ENCODE measurements at regions not wholly inside any gene's neighbourhood (a gene's known extent, or its start where the extent isn't known, plus 50 kb on each side); places are given as distances from the start of the nearest gene placed in this dataset.
"Not testable (repeated sequence)": the region's sequence is repeated elsewhere in the genome, so short reads cannot be mapped to it uniquely, and the experiment has no call there.

GRCh38 chr11:107266455-107266854 lies 191.2 kb downstream of the CWF19L2 start:
- no peak for DNase-seq (ENCODE audit: extremely low read depth, insufficient read length)
- TF ChIP-seq CTCF (IDR thresholded peaks at IDR 0.05; ENCODE audit: insufficient read depth, low read length, poor library complexity, severe bottlenecking) = no peak
- no peaks in the 10 kb centered on the region for H3K27me3 ChIP-seq (replicated peaks; ENCODE audit: control insufficient read depth, insufficient read depth, low read length)
- H3K4me3 ChIP-seq (replicated peaks; ENCODE audit: low read depth, low read length) = no peak overlapping the region
- H3K36me3 ChIP-seq (ENCODE audit: control insufficient read depth, insufficient read depth, low read length) = no peaks in the 10 kb centered on the region

- DNase-seq (ENCODE audit: extremely low read depth, insufficient read length) = no peak
- no peaks in the 10 kb centered on the region for H3K27me3 ChIP-seq (replicated peaks; ENCODE audit: control insufficient read depth, insufficient read depth, low read length)
- no peaks in the 10 kb centered on the region for H3K36me3 ChIP-seq (ENCODE audit: control insufficient read depth, insufficient read depth, low read length)
- TF ChIP-seq CTCF (IDR thresholded peaks at IDR 0.05; ENCODE audit: insufficient read depth, low read length, poor library complexity, severe bottlenecking) = no peak
- no peak overlapping the region for H3K4me3 ChIP-seq (replicated peaks; ENCODE audit: low read depth, low read length)
Measured at GRCh38 chr11:107265591-107266121, 192.0 kb downstream of the CWF19L2 start.

GRCh38 chr11:107263844-107264563 lies 193.6 kb downstream of the CWF19L2 start:
- Histone ChIP-seq H3K36me3 (ENCODE audit: control insufficient read depth, insufficient read depth, low read length) (no peaks in the 10 kb centered on the region), H3K27me3 (replicated peaks; ENCODE audit: control insufficient read depth, insufficient read depth, low read length) (no peaks in the 10 kb centered on the region), H3K4me3 (replicated peaks; ENCODE audit: low read depth, low read length) (no peak overlapping the region)
- DNase-seq (ENCODE audit: extremely low read depth, insufficient read length) = no peak
- no peak for TF ChIP-seq CTCF (IDR thresholded peaks at IDR 0.05; ENCODE audit: insufficient read depth, low read length, poor library complexity, severe bottlenecking)

GRCh38 chr11:107259811-107260221 lies 197.8 kb downstream of the CWF19L2 start:
- no peak for TF ChIP-seq CTCF (IDR thresholded peaks at IDR 0.05; ENCODE audit: insufficient read depth, low read length, poor library complexity, severe bottlenecking)
- no peaks in the 10 kb centered on the region for H3K36me3 ChIP-seq (ENCODE audit: control insufficient read depth, insufficient read depth, low read length)
- H3K4me3 ChIP-seq (replicated peaks; ENCODE audit: low read depth, low read length) = no peak overlapping the region
- no peak for DNase-seq (ENCODE audit: extremely low read depth, insufficient read length)
- no peaks in the 10 kb centered on the region for H3K27me3 ChIP-seq (replicated peaks; ENCODE audit: control insufficient read depth, insufficient read depth, low read length)

GRCh38 chr11:107257710-107258109 lies 199.9 kb downstream of the CWF19L2 start:
- Histone ChIP-seq H3K27me3 (replicated peaks; ENCODE audit: control insufficient read depth, insufficient read depth, low read length) (no peaks in the 10 kb centered on the region), H3K4me3 (replicated peaks; ENCODE audit: low read depth, low read length) (no peak overlapping the region), H3K36me3 (ENCODE audit: control insufficient read depth, insufficient read depth, low read length) (no peaks in the 10 kb centered on the region)
- TF ChIP-seq CTCF (IDR thresholded peaks at IDR 0.05; ENCODE audit: insufficient read depth, low read length, poor library complexity, severe bottlenecking) = no peak
- DNase-seq (ENCODE audit: extremely low read depth, insufficient read length) = no peak

GRCh38 chr11:107253661-107254060 lies 204.0 kb downstream of the CWF19L2 start:
- H3K27me3 ChIP-seq (replicated peaks; ENCODE audit: control insufficient read depth, insufficient read depth, low read length); H3K4me3 ChIP-seq (replicated peaks; ENCODE audit: low read depth, low read length); DNase-seq (ENCODE audit: extremely low read depth, insufficient read length); H3K36me3 ChIP-seq (ENCODE audit: control insufficient read depth, insufficient read depth, low read length): not testable (repeated sequence)

Data from GM06990 (cell line).